Stimulated activated CD4-positive, alpha-beta T cell treated with anti-CD3 and anti-CD28 coated beads, Interleukin-12 subunit alpha, Interleukin-12 subunit beta, amount 100 ng/mL, for 48 hours (primary cell): ENCODE measurements at regions not wholly inside any gene's neighbourhood (a gene's known extent, or its start where the extent isn't known, plus 50 kb on each side); places are given as distances from the start of the nearest gene placed in this dataset.
A peak's percentile ranks its signal among the peaks of the same experiment; 100 is the strongest.

Source experiments
- DNase-seq, 3 donors: peaks; one replicate each; pipeline ENCODE4 v3.0.0-alpha.2; 2020; ENCODE audit warnings: low read depth in 2 of 3, low spot score in 1 of 3

- peak in 1 of 3 donors; percentile 16 for DNase-seq
Observed at GRCh38 chr9:14560194-14560593, 133.0 kb downstream of the ZDHHC21 start.

DNA sequence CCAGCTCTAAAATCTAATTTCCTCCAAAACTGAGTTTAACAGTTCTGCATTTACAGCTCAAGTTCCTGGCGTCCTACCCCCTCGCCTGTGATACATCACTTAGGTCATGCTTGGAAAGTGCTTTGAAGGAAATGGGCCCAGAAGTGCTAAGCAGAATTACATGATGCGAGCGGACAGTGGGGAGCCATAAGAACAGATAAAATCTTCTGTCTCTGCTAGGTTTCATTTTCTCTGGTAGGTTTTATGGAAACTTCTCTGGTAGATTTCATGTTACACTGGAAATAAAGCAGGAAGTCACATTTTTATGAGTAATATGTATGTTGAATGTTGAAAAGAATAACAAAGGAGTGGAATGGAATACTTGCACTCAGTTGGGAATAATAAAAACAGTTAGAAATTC lies 138.3 kb downstream of the ZDHHC21 start:
- no peak for DNase-seq

DNA sequence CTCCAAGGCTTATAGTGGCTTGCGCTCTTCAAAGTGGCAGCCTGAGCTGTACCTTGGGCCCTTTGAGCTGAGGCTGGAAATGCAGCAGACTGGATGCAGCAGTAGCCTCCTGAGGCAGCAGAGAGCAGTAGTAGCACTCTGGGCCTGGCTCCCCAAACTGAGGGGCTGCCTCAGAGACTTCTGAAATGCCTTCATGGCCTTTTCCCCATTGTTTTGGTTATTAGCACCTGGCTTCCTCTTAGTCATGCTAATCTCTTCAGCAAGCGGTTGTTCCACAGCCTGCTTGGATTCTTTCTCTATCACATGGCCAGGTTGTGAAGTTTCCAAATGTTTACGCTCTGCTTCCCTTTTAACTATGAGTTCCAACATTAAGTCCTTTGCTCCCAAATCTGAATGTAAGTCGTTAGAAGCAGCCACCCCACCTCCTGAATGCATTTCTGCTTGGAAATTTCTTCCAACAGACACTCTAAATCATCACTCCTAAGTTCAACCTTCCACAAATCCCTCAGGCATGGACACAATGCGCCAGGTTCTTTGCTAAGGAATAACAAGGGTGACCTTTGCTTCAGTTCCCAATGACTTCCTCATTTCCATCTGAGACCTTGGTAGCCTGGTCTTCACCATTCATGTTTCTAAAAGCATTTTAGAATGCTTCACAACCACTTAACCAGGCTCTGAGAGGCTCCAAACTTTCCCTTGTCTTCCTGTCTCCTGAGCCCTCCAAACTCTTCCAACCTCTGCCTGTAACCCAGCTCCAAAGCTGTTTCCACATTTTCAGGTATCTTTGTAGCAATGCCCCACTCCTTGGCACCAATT lies 145.8 kb downstream of the ZDHHC21 start:
- no peak for DNase-seq

DNA sequence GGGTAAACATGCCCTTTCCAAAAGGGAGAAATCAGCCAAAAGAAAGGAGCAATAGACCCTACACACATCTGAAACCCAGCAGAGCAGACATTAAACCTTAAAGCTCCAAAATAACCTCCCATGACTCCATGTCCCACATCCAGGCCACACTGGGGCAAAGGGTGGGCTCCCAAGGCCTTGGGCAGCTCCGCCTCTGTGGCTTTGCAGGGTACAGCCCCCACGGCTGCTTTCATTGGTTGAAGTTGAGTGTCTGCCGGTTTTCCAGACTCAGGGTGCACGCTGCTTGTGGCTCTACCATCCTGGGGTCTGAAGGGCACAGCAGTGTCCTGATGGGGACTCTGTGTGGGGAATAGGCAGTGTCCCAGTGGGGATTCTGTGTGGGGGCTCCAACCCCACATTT lies 146.5 kb downstream of the ZDHHC21 start:
- DNase-seq: no peak

- no peak for DNase-seq
Observed at GRCh38 chr9:14542071-14542470, 151.2 kb downstream of the ZDHHC21 start.

DNA sequence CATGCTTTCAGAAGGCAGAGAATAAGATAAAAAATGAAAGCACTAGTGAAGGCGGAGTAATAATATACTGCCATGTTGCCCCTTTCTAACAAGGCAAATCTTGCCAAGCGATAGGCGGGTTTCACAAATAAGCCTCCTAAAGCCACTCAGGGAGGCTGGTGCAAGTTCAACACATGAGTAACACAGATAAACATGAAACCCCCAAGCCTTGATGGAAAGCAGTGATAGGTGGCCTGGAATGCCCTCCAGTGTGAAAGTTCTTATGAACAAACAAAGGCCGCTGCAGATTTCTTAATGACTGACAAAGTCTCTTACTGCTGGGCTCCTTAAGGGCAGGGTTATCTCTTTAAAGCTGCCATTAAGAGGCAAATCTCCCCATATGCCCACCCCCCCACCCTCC lies 154.7 kb downstream of the ZDHHC21 start:
- no peak for DNase-seq

DNA sequence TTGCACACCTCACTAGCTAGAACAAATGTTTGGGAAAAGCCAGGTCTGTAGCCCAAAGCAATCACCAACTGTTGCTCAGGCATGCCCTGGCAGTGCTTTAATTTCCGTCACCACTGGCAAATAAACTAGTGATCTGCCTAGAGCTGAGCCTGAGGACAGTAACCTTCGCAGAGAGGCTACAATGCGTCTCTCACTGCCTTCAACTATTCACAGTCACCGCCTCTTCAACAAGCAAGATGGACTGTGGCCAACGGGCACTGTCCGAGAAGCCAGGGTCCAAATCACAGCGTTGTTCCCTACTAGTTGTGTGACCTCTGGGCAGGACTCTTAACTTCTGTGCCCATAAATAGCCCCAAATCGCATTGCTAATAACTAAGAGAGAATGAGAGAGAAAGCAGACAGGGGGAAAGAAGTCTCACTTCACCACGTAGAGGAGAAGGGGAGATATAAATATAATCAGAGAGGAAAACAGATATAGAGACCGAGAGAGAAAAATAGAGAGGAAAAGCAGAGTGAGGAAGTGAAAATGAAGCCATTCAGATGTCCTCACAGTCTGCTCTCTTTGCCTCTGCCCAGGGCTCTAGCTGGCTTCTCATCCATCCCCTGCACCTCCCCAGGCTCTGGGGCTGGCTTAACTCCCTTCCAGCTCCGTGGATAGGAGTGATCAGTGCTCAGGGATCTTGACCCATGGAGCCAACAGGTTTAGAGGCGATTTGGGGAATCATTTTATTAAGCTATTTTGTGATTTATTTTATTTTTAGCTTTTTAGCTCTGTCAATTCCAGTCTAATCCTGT lies 157.9 kb downstream of the ZDHHC21 start:
- no peak for DNase-seq

GRCh38 chr9:14533867-14534640 lies 159.2 kb downstream of the ZDHHC21 start:
- DNase-seq: no peak

DNA sequence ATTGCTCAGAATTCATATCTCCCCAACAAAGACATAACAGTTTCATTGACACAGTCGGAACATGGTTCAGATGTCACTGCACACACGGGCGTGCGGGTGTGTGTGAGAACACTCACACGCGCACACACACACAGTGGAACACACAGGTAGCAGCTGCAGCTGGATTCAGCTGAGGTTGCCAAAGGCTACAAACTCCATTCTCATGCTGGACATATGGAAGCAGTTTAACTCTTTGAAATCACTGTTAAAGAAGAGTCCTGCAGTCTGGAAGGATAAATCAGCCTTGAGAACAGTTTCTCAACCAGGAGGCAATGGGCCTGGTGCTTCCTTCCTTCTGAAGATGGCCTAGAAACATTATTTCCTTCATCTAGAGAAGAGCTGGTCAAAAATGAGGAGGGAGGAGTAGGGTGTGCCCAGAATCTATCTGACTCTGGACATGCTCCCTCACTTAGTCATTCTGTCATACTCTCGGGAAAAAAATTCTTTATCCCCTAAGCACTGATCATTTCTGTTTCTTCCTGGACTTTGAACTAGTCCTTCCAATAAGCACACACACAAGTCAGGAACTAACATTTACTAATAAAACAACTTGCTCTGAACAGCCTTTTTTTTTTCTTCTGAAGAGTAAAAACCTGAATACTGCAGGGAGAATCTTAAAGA lies 160.6 kb downstream of the ZDHHC21 start:
- no peak for DNase-seq

GRCh38 chr9:14531341-14532269 lies 161.6 kb downstream of the ZDHHC21 start:
- no peak for DNase-seq

DNA sequence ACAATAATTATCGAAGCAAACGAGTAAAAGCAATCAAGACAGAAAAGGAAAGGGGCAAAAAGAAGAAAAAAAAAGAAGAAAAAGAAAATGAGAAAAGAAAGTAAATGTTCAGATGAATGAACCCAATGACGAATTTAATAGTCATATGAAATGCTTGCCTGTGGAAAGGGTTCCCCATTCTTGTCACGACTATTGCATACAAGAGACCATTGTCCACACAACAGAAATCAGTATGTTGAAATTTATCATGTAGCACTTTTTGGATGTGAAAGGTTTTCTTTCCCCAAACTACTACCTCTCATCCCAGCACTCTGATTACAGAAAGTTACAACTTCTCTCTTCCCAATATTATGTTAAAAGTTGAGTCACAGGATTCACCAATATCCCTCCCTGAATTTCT lies 162.4 kb downstream of the ZDHHC21 start:
- no peak for DNase-seq

GRCh38 chr9:14530366-14530765 lies 162.9 kb downstream of the ZDHHC21 start:
- no peak for DNase-seq

- no peak for DNase-seq
Observed at GRCh38 chr9:14529629-14530028, 163.6 kb downstream of the ZDHHC21 start.

- no peak for DNase-seq
Observed at GRCh38 chr9:14529054-14529453, 164.2 kb downstream of the ZDHHC21 start.

GRCh38 chr9:14526504-14526903 lies 166.7 kb downstream of the ZDHHC21 start:
- no peak for DNase-seq

DNA sequence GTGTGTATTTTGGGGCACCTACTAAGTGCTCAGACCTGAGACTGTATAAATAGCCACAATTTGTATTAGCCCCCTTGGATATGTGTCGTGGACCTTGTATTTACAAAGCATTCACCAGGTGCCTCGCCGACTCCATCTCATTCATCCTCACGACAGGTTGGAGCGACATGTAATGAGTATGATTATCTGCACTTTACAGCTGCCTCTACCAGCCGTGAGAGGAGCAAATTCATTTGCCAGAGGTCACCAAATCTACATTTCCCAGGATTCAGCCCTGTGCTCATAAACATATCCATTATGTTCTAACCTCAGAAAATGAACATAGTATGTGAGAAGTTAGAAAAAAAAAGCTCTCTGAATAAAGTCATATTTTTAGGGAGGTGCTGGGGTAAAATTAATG lies 167.4 kb downstream of the ZDHHC21 start:
- DNase-seq: no peak

- no peak for DNase-seq
Observed at GRCh38 chr9:14524873-14525515, 168.2 kb downstream of the ZDHHC21 start.

DNA sequence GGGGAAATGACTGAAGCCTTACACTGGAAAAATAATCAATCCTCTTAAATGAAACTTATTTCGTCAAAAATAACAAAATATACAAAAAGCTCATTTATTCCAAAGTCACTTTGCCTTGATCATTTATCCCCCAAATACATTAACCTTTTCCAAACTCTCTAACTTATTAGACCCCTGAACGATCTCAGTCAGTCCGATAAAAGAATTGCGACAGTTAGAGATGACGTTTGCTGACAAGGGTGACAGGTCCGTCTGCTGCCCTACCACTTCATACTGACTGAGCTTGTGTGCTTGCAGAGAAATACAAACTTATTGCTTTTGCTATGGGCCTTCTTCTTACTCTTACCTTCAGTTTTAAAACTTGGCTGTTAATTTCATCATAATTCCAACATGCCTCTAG lies 169.7 kb downstream of the ZDHHC21 start:
- DNase-seq: no peak

DNA sequence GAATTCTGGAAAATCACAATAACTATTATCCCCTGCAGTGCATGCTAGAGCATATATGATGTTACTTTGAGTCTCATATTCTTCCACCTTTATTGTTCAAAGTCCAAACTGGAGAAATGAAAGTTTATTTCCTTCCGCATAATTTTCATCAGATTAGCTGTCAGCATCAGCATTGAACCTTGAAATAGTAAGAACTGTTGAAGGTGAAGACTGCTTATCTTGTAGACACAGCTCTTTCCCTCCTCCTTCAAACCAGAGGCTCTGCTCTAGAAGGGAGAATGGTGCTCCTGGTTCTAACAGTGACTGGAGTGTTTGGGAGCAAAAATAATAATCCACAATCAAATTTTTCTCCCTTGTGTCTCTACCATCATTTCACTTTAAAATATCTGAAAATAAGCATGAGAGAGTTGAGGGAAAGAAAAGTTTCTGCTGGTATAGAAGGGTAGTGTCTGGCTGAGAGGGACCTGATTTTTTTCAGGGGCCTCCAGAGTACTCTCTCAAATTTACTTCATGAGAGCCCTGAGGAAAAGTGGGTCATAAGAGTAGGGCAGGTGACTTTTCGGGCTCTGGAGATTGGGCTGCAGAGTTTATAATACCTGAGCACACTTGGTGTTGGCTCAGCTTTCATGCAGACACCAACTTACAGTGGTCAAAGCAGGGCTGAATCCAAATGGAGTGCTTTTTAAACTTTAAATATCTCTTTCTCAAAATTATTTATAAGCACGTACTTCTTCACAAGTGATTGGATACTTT lies 170.4 kb downstream of the ZDHHC21 start:
- DNase-seq: no peak
